ENCODE measurements at regions not wholly inside any gene's neighbourhood (a gene's known extent, or its start where the extent isn't known, plus 50 kb on each side); places are given as distances from the start of the nearest gene placed in this dataset.

- peak; percentile 52 for DNase-seq (ENCODE audit: low read depth)
- TF ChIP-seq, protein P1, sequence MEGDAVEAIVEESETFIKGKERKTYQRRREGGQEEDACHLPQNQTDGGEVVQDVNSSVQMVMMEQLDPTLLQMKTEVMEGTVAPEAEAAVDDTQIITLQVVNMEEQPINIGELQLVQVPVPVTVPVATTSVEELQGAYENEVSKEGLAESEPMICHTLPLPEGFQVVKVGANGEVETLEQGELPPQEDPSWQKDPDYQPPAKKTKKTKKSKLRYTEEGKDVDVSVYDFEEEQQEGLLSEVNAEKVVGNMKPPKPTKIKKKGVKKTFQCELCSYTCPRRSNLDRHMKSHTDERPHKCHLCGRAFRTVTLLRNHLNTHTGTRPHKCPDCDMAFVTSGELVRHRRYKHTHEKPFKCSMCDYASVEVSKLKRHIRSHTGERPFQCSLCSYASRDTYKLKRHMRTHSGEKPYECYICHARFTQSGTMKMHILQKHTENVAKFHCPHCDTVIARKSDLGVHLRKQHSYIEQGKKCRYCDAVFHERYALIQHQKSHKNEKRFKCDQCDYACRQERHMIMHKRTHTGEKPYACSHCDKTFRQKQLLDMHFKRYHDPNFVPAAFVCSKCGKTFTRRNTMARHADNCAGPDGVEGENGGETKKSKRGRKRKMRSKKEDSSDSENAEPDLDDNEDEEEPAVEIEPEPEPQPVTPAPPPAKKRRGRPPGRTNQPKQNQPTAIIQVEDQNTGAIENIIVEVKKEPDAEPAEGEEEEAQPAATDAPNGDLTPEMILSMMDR (IDR thresholded peaks at IDR 0.05; ENCODE audit: insufficient read depth, low read depth, low read length, missing control alignments): no peak
These were observed 54.1 kb upstream of the SOX6 start for GRCh38 chr11:16410479-16410878.

DNA sequence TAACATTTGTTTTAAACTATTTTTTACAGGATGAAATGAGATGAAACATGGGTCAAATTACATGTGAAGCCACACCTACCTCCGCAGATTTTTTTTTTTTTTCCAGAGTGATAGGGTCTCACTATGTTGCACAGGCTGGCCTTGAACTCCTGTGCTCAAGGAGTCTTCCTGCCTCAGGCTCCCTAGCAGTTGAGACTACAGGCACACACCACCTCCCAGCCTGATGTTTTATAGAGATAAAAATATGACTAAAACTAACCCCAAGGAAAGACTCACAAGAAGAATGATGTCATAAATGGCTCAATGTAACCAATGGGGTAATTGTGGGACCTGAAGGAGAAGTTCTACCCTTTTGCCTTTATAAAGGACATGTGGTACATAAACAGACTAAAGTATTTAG is 52.3 kb upstream of the SOX6 start:
- TF ChIP-seq, protein P1 (IDR thresholded peaks at IDR 0.05; ENCODE audit: insufficient read depth, low read depth, low read length, missing control alignments): no peak
- no peak overlapping the region for H3K4me3 ChIP-seq (ENCODE audit: low read length)
- DNase-seq (ENCODE audit: low read depth): no peak

More at GRCh38 chr11:16410479-16410878, 54.1 kb upstream of the SOX6 start:
- no peak overlapping the region for H3K4me3 ChIP-seq (ENCODE audit: low read length)

GRCh38 chr11:16406226-16406625 is 49.9 kb upstream of the SOX6 start:
- no peak overlapping the region for H3K4me3 ChIP-seq (ENCODE audit: low read length)
- TF ChIP-seq, protein P1 (IDR thresholded peaks at IDR 0.05; ENCODE audit: insufficient read depth, low read depth, low read length, missing control alignments): no peak
- no peak for DNase-seq (ENCODE audit: low read depth)
